ENCODE measurements at regions not wholly inside any gene's neighbourhood (a gene's known extent, or its start where the extent isn't known, plus 50 kb on each side); places are given as distances from the start of the nearest gene placed in this dataset.
"Not testable (repeated sequence)": the region's sequence is repeated elsewhere in the genome, so short reads cannot be mapped to it uniquely, and the experiment has no call there.

- no peak for DNase-seq (ENCODE audit: low read depth)
These were observed 267.9 kb downstream of the BCL11B start for GRCh38 chr14:99004112-99004511.

GRCh38 chr14:99006276-99006675 is 265.7 kb downstream of the BCL11B start:
- no peak for DNase-seq (ENCODE audit: low read depth)

GRCh38 chr14:99007795-99008194 is 264.2 kb downstream of the BCL11B start:
- no peak for DNase-seq (ENCODE audit: low read depth)

GRCh38 chr14:99009871-99010270 is 262.1 kb downstream of the BCL11B start:
- DNase-seq (ENCODE audit: low read depth): no peak

DNA sequence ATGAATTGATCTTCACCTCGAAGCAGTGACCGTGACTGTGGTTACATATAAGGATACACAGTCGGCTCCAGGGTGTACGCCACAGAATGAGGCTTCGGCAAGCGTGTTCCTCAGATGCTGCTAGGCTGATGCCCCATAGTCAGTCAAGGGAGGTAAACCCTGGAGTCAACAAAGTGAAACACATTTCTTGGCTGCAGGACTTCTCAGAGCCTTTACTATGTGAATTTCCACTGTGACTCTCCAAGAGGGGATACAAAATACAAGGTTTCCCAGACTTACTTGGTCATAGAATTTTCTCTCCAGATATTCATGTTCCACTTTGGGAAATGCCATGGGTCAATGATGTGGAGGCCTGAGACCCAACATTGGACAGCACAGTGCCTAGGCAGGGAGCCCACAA is 260.6 kb downstream of the BCL11B start:
- no peak for DNase-seq (ENCODE audit: low read depth)

DNA sequence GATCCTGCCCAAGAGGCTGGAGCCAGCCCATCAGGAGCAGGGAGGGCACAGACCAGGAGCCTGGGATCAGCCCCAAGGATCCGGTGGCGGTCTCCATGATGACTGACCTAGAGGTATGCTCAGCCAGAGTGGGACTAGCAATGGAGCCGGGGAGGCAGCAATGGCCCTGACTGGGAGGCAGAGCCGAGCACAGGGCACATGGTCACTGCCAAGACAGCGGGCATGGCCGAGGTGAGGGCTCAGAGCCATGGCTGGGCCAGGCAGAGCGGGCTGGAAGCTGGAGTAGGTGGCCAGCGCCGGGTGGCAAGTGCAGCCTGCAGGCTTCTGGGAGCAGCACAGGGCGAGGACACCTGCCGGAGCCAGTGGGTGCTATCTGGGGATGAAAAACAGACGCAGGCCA is 259.3 kb downstream of the BCL11B start:
- no peak for DNase-seq (ENCODE audit: low read depth)

DNA sequence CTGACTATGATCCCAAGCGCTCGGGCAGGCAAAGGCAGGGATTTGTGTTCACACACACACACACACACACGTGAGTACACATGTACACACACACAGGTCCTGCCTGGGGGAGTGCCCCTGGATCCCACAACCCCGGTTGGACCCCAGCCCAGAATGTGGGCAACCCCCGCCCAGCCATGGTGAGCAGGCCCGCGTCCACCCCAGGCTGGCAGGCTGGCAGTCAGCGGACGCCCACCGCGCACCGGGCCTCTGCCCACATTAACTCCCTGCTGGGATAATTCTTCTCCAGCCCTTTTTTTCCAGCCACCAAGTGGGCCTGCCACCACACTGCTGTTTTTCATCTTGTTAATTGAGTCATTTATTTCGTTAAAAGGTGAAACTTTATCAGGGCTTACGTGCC is 256.2 kb downstream of the BCL11B start:
- no peak for DNase-seq (ENCODE audit: low read depth)

GRCh38 chr14:99023371-99023770 is 248.6 kb downstream of the BCL11B start:
- DNase-seq (ENCODE audit: low read depth): no peak

DNA sequence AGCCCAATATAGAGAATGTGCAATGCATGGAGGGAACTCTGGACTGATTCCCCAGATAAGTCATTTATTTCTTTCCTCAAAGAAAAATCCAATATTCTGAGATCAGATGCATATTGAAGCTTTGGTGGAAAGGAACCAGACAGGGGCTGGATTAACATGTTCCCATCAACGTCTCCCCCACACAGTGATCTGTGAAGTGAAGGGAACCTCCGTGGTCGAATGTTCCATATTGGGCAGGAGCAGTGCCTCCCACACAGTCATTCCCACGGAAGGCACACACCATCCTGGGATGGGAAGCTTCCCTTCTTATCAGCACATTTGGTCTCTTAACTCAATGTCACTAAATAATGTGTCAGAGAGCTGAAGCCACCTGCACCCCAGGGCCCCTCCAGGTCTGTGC is 247.1 kb downstream of the BCL11B start:
- no peak for DNase-seq (ENCODE audit: low read depth)

GRCh38 chr14:99025418-99025817 is 246.6 kb downstream of the BCL11B start:
- no peak for DNase-seq (ENCODE audit: low read depth)

GRCh38 chr14:99026471-99026870 is 245.5 kb downstream of the BCL11B start:
- DNase-seq (ENCODE audit: low read depth): no peak

DNA sequence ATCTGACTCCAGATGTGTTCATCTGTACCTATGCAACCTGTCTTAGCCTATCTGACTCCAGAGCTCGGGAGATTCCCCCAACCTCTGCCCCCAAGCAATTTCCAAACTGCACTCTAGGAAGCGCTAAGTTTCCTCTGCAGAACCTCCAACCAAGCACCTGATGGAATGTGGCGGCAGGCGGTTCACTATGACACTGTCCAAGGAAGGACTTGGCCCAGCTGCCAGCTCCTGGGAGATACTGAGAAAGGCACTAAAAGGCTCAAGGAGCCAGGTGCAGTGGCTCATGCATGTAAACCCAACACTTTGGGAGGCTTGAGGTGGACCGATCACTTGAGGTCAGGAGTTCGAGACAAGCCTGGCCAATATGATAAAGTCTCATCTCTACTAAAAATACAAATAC is 244.0 kb downstream of the BCL11B start:
- DNase-seq (ENCODE audit: low read depth): no peak

GRCh38 chr14:99028521-99028920 is 243.5 kb downstream of the BCL11B start:
- no peak for DNase-seq (ENCODE audit: low read depth)

DNA sequence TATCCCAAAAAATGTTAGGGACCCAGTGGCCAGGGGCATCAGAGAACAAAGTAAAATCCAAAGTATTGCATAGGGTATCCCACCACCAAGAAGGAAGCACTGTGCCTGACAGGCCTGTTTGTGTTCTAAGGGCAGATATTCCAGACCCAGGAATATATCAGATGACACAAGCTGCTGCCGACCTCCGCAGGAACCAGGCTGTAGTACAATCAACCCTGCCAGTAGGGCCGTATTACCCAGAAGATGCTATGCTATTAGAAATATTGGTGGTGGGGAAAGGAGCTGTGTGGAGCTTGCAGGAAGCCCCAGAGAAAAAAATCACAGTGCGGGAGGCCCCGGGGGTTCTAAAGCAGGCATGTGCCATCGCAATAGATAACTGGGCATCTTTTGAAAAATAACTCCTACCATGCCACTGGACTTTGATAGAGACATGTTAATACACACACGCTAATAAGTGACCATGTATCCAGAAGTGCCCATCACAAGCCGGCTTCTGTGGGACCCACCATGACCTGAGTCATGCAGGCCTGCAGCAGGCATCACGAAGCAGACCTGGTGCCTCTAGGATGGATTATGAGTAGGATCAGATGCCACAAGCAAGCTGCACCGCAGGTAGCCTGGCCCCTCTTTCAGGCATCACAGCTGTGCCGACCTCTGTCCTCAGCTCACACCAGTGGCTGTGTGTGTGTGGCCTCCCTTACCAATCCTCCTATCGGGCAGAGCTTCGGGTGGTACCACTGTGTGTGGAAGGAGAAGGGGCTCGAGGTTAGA is 242.7 kb downstream of the BCL11B start:
- no peak for DNase-seq (ENCODE audit: low read depth)

- no peak for DNase-seq (ENCODE audit: low read depth)
These were observed 242.1 kb downstream of the BCL11B start for GRCh38 chr14:99029916-99030305.

DNA sequence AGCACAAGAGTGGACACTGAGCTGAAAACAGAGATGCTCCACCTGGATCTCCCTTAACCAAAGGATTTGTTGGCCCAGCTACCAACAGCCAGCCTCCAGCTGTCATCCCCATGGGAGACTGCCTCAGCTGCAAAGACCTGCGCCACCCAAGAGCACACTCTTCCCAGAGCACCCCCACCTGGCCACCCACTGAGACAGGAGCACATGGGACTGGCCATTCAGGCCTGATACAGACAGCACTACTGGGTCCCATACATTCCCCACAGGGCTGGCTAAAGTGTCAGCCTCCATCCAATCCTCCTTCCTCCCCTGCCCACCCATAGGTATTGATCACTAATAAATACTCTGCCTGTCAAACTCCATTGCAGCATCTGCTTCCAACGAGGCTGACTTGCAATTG is 241.5 kb downstream of the BCL11B start:
- no peak for DNase-seq (ENCODE audit: low read depth)

GRCh38 chr14:99032759-99033158 is 239.2 kb downstream of the BCL11B start:
- no peak for DNase-seq (ENCODE audit: low read depth)

DNA sequence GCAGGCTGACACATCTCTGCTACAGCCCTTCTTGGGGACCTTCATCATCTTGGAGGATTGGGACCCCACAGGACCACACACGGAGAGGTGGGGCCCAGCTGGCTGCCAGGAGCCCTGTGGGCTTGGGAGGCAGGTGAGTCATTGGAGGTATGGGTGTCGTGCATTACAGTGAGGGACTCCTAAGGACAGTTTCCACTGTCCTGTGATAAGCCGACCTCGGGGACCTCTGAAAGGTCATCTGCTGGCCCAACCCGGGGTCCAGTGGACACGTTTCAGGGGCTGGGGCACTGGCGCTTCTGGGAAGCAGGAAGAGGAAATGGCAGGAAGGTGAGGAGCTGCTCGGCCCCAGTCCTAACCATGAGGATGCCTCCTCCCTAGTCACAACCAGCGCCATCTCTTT is 238.0 kb downstream of the BCL11B start:
- DNase-seq (ENCODE audit: low read depth): no peak

DNA sequence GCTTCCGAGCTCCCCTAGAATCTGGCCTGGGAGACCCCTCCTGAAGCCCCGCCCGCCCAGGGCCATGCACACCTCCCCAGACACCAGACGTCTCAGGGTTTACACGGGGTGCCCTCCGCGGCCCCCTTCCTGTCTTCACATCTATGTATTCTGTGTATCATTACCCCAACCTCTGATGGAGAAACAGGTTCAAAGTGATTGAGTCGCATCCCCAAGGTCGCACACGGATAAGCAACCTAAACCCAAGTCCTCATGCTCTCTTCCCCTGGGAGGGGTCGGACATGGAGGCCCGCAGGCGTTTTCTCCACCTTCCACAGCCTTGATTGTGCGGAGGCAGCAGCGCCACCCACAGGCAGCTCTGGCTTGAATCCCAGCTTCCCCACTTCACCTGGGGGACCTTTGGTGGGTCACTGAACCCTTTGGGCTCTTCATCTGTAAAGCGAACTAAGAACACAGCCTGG is 237.3 kb downstream of the BCL11B start:
- no peak for DNase-seq (ENCODE audit: low read depth)

DNA sequence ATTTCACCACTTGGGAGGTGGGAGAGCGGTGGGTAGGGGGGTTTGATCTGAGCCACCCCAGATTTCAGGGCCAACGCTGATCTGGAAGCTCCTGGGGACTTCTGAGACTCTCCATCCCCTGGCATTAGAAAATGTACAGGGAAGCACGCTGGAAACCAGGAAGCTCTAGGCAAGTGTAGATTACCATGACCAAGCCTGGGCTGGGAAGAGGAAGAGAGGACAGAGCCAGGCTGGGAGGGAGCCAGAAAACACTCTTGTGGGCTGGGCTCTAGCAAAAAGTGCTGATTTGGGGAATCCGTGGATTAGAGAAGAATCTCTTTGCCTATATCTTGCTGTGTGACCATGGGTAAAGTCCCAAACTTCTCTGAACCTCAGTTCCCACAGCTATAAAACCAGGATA is 236.7 kb downstream of the BCL11B start:
- no peak for DNase-seq (ENCODE audit: low read depth)

DNA sequence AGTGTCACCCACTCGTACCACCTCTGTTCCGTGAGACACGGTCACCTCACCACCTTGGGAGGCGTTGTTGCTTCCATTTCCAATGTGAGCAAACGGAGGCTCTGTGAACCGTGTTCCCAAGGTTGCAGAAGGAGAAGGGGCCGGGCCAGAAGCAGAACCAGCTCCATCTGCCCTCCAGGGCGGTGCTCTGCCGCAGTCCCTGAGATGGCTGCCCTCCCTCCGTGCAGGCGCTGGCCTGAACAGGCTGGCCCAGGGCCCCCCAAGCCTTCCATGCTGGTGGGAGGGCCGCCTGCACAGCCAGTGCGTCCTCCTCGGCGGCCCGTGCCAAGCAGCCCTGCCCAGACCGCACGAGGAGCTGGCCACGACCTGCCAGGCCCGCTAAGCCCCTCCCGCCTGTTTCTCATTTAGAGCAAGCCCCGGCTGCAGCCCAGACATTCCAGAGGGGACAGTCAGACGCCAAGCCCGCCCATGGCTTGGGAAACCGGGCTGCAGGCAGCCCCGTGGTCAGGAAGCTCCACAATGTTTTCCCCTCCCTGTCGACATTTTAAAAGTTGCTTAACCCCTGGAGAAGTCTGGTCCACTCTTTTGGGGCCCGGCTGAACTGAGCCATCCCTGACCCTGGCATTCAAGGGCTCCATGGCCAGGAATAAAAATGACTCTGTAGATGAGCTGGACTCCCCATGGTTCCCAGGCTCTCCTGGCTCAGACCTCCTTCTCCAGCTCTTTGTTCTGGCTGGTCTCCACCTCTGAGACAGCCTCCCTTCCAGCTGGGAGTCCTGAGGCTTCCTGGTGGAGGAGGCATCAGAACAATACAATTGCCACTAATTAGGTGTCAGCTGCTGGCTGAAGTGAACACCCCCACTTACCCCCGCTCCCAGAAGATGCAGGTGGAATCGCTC is 236.0 kb downstream of the BCL11B start:
- peak; percentile 77 for DNase-seq (ENCODE audit: low read depth)

GRCh38 chr14:99036611-99037293 is 235.2 kb downstream of the BCL11B start:
- no peak for DNase-seq (ENCODE audit: low read depth)

DNA sequence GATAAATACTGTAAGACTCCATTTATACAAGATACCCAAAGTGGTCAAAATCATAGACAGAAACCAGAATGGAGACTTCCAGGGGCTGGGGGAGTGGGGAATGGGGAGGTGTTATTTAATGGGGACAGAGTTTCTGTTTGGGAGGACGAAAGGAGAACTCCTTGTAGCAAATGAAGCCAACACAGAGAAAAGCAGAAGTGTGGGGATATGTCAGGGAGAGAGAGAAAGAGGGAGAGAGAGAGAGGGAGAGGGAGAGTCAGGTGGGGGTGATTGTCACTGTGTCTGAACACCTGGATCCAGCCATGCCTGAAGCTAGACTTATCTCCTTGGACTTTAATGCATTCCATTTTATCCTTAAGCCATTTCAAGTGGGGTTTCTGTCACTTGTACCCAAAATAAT is 234.7 kb downstream of the BCL11B start:
- DNase-seq (ENCODE audit: low read depth): not testable (repeated sequence)

Measured in fibroblast of gingiva (primary cell).